Smooth muscle cell (in vitro differentiated cells): ENCODE measurements at regions not wholly inside any gene's neighbourhood (a gene's known extent, or its start where the extent isn't known, plus 50 kb on each side); places are given as distances from the start of the nearest gene placed in this dataset.

Source experiments
- DNase-seq: peaks from one replicate; lab custom pipeline; 2025; ENCODE audit not compliant: unreplicated experiment; lab: John Stamatoyannopoulos, UW
- H2AFZ ChIP-seq: fragments of 200-600 bp; sonication (generic); 2 replicates; pipeline ENCODE4 v1.6.0; 2016; ENCODE audit warnings: antibody characterized with exemption, low read depth, mild to moderate bottlenecking
- H3F3A ChIP-seq: fragments of 200-600 bp; sonication (generic); 2 replicates; pipeline ENCODE4 v1.6.0; 2017; ENCODE audit warnings: antibody characterized with exemption, low read depth
- H3K27ac ChIP-seq: fragments of 200-600 bp; sonication (generic); 2 replicates; pipeline ENCODE4 v1.5.1; 2016; ENCODE audit warnings: low read depth, mild to moderate bottlenecking
- H3K27me3 ChIP-seq: fragments of 200-600 bp; sonication (generic); 2 replicates; pipeline ENCODE4 v1.6.1; 2016; ENCODE audit warnings: low read depth, mild to moderate bottlenecking
- H3K36me3 ChIP-seq: fragments of 200-600 bp; sonication (generic); 2 replicates; pipeline ENCODE4 v1.5.1; 2016; ENCODE audit warnings: low read depth
- H3K4me1 ChIP-seq: fragments of 200-600 bp; sonication (generic); 2 replicates; pipeline ENCODE4 v1.5.1; 2016; ENCODE audit warnings: low read depth
- H3K4me2 ChIP-seq: fragments of 200-600 bp; sonication (generic); 2 replicates; pipeline ENCODE4 v1.6.0; 2016; ENCODE audit warnings: mild to moderate bottlenecking
- H3K4me3 ChIP-seq: fragments of 200-600 bp; sonication (generic); 2 replicates; pipeline ENCODE4 v1.5.1; 2016; ENCODE audit warnings: mild to moderate bottlenecking
- H3K79me2 ChIP-seq: fragments of 200-600 bp; sonication (generic); 2 replicates; pipeline ENCODE4 v1.6.0; 2016; ENCODE audit warnings: low read depth, mild to moderate bottlenecking
- H3K9ac ChIP-seq: fragments of 200-600 bp; sonication (generic); 2 replicates; pipeline ENCODE4 v1.6.0; 2016; ENCODE audit warnings: low read depth
- H3K9me3 ChIP-seq: fragments of 200-600 bp; sonication (generic); replicated peaks from 2 replicates; pipeline ENCODE4 v1.5.1; 2016; ENCODE audit warnings: low read depth
- H4K20me1 ChIP-seq: fragments of 200-600 bp; sonication (generic); 2 replicates; pipeline ENCODE4 v1.6.0; 2016; ENCODE audit warnings: low read depth
- CTCF ChIP-seq: fragments of 200-600 bp; sonication (generic); IDR thresholded peaks from 2 replicates; pipeline ENCODE4 v1.5.1; 2017; ENCODE audit warnings: borderline replicate concordance, mild to moderate bottlenecking, antibody characterized with exemption; ENCODE audit not compliant: insufficient read depth, poor library complexity, severe bottlenecking
- WGBS: methylation state at CpG from one replicate; pipeline ENCODE4 v1.1.7; 2016; ENCODE audit warnings: low lambda C conversion rate; 5-methylcytosine and 5-hydroxymethylcytosine counted together

- Histone ChIP-seq H3K36me3 (no peaks in the 10 kb centered on the region), H2AFZ (no peak overlapping the region), H3K4me2 (no peak overlapping the region), H3K4me3 (no peak overlapping the region), H3K79me2 (no peaks in the 10 kb centered on the region), H3K27ac (peak overlapping the region; percentile 58), H4K20me1 (no peaks in the 10 kb centered on the region), H3K4me1 (peaks cover 16% of the 10 kb centered on the region), H3K9ac (no peak overlapping the region), H3K27me3 (no peaks in the 10 kb centered on the region), H3K9me3 (no peaks in the 10 kb centered on the region), H3F3A (no peaks in the 10 kb centered on the region)
- DNase-seq: no peak
- TF ChIP-seq CTCF: no peak
- 84% methylated on average over 5 of the region's 5 CpGs for WGBS
These were observed 288.2 kb upstream of the SEMA3D start for GRCh38 chr7:85475071-85475470.

- Histone ChIP-seq H3K4me1 (peaks cover 16% of the 10 kb centered on the region), H4K20me1 (no peaks in the 10 kb centered on the region), H3K79me2 (no peaks in the 10 kb centered on the region), H3K27me3 (no peaks in the 10 kb centered on the region), H3K4me2 (no peak overlapping the region), H3K4me3 (no peak overlapping the region), H3K9me3 (no peaks in the 10 kb centered on the region), H3K36me3 (no peaks in the 10 kb centered on the region), H3K9ac (no peak overlapping the region), H3K27ac (peak overlapping the region; percentile 90), H3F3A (peaks cover 3% of the 10 kb centered on the region), H2AFZ (no peak overlapping the region)
- 53% methylated on average over 2 of the region's 2 CpGs for WGBS
- no peak for TF ChIP-seq CTCF
- no peak for DNase-seq
These were observed 287.4 kb upstream of the SEMA3D start for GRCh38 chr7:85474234-85474633.

- WGBS: 1% methylated on average over 3 of the region's 3 CpGs
- Histone ChIP-seq H3K4me3 (peak overlapping the region; percentile 3), H4K20me1 (no peaks in the 10 kb centered on the region), H3K9me3 (no peaks in the 10 kb centered on the region), H3K79me2 (no peaks in the 10 kb centered on the region), H2AFZ (peak overlapping the region; percentile 42), H3K9ac (peak overlapping the region; percentile 35), H3K4me1 (peaks cover 16% of the 10 kb centered on the region), H3F3A (peaks cover 3% of the 10 kb centered on the region), H3K36me3 (no peaks in the 10 kb centered on the region), H3K27ac (peak overlapping the region; percentile 90), H3K4me2 (peak overlapping the region; percentile 81), H3K27me3 (no peaks in the 10 kb centered on the region)
- DNase-seq: no peak
- TF ChIP-seq CTCF: no peak
These were observed 284.9 kb upstream of the SEMA3D start for GRCh38 chr7:85471740-85472139.

- DNase-seq: no peak
- peak overlapping the region; percentile 3 for H3K4me3 ChIP-seq
These were observed 284.5 kb upstream of the SEMA3D start for GRCh38 chr7:85471307-85471706.

More at GRCh38 chr7:85471307-85471706, 284.5 kb upstream of the SEMA3D start:
- peak overlapping the region; percentile 81 for H3K4me2 ChIP-seq
- peaks cover 3% of the 10 kb centered on the region for H3F3A ChIP-seq
- no peaks in the 10 kb centered on the region for H3K27me3 ChIP-seq
- no peak for TF ChIP-seq CTCF
- H4K20me1 ChIP-seq: no peaks in the 10 kb centered on the region
- no peaks in the 10 kb centered on the region for H3K9me3 ChIP-seq
- no peaks in the 10 kb centered on the region for H3K36me3 ChIP-seq
- H3K27ac ChIP-seq: peak overlapping the region; percentile 90
- peaks cover 16% of the 10 kb centered on the region for H3K4me1 ChIP-seq
- H3K9ac ChIP-seq: peak overlapping the region; percentile 35
- no peaks in the 10 kb centered on the region for H3K79me2 ChIP-seq
- no peak overlapping the region for H2AFZ ChIP-seq
